ENCODE measurements at regions not wholly inside any gene's neighbourhood (a gene's known extent, or its start where the extent isn't known, plus 50 kb on each side); places are given as distances from the start of the nearest gene placed in this dataset.

GRCh38 chr20:61026173-61026572 is 225.9 kb upstream of the CDH4 start:
- Histone ChIP-seq H3K14ac (ENCODE audit: insufficient read length) (no peak overlapping the region), H3K9me3 (ENCODE audit: insufficient read depth in 2 of 2, low read depth in 1 of 2, low read length in 1 of 2) (peaks cover 13 to 18% of the 10 kb centered on the region in 2 experiments), H3K36me3 (ENCODE audit: control insufficient read depth in 2 of 4, insufficient read depth in 4 of 4, low read length in 3 of 4) (no peaks in the 10 kb centered on the region), H3K27ac (ENCODE audit: low read depth, low read length) (no peak overlapping the region), H2BK12ac (ENCODE audit: low read depth, low read length) (no peak overlapping the region), H2BK20ac (ENCODE audit: low read length) (no peak overlapping the region), H2BK15ac (ENCODE audit: low read length) (no peak overlapping the region), H4K5ac (ENCODE audit: insufficient read length, low read depth, low read length) (no peak overlapping the region), H3K23ac (ENCODE audit: insufficient read length) (no peak overlapping the region), H3K23me2 (ENCODE audit: low read depth, low read length) (no peaks in the 10 kb centered on the region), H4K91ac (replicated peaks; ENCODE audit: insufficient read length, low read length) (no peak overlapping the region), H3K4me3 (ENCODE audit: extremely low read depth in 1 of 4, insufficient read depth in 2 of 4, low read depth in 3 of 4, low read length in 4 of 4) (no peak overlapping the region), H3K56ac (replicated peaks; ENCODE audit: insufficient read length, low read depth, low read length) (no peak overlapping the region), H2BK120ac (replicated peaks; ENCODE audit: low read depth, low read length) (no peak overlapping the region), H3K79me2 (ENCODE audit: control insufficient read depth in 1 of 2, insufficient read depth in 2 of 2, low read length in 2 of 2) (no peaks in the 10 kb centered on the region), H3K18ac (ENCODE audit: extremely low read depth, low read length) (no peak overlapping the region), H3K4me1 (replicated peaks in 1 of 4; ENCODE audit: control insufficient read depth in 3 of 4, insufficient read depth in 4 of 4, low read length in 3 of 4) (no peaks in the 10 kb centered on the region), H3K9ac (replicated peaks in 1 of 4; ENCODE audit: extremely low read depth in 1 of 4, low read depth in 3 of 4, low read length in 3 of 4) (no peak overlapping the region), H2AFZ (ENCODE audit: low read length) (no peak overlapping the region), H3K4me2 (ENCODE audit: insufficient read depth in 1 of 2, low read depth in 2 of 2, low read length in 2 of 2) (no peak overlapping the region), H3K27me3 (replicated peaks in 1 of 4; ENCODE audit: control insufficient read depth in 3 of 4, extremely low read depth in 1 of 4, insufficient read depth in 3 of 4, low read length in 3 of 4) (peaks cover 0 to 6% (median 3%) of the 10 kb centered on the region in 4 experiments; a peak in 5 of 7 replicates), H2BK5ac (ENCODE audit: low read depth, low read length) (no peak overlapping the region), H4K8ac (ENCODE audit: extremely low read depth, insufficient read depth, low read length) (no peak overlapping the region), H3K79me1 (ENCODE audit: low read depth, low read length) (no peaks in the 10 kb centered on the region), H2AK5ac (ENCODE audit: low read depth, low read length) (no peak overlapping the region), H3K4ac (replicated peaks; ENCODE audit: insufficient read length, low read depth, low read length) (no peak overlapping the region), H4K20me1 (replicated peaks in 1 of 2; ENCODE audit: control insufficient read depth in 1 of 2, insufficient read depth in 2 of 2, low read length in 2 of 2) (no peaks in the 10 kb centered on the region)
- DNase-seq (ENCODE audit: low read depth in 1 of 2, low spot score in 2 of 2): no peak
- FAIRE-seq: no peak
- POLR2A ChIA-PET (ENCODE audit: partially characterized antibody): no interaction called here
- CTCF ChIA-PET (ENCODE audit: partially characterized antibody): interaction anchor here (0.6 to 0.8 kb wide), 2 partner anchors 11 to 41 kb away, joined by 3 read pairs; no protein-coding TSS in a partner anchor
- 91% methylated on average over 6 of the region's 6 CpGs; no CpG with 5 or more reads in 1 of the 2 experiments for WGBS, 2 experiments (ENCODE audit: extremely low coverage in 1 of 2, insufficient coverage in 1 of 2, insufficient read length in 1 of 2, insufficient replicate concordance in 2 of 2, low coverage in 1 of 2, low lambda C conversion rate in 2 of 2, missing lambda C conversion rate in 1 of 2)
- no peak for TF ChIP-seq RAD21 (IDR thresholded peaks at IDR 0.05 in 1 of 2, conservative IDR thresholded peaks at IDR 0.05 in 1 of 2; ENCODE audit: low read depth in 2 of 2, low read length in 2 of 2)
- no peak for TF ChIP-seq ASH2L (IDR thresholded peaks at IDR 0.05; ENCODE audit: low read length)
- no peak for TF ChIP-seq EP300 (IDR thresholded peaks at IDR 0.05; ENCODE audit: borderline replicate concordance in 1 of 2, low read depth in 2 of 2, low read length in 2 of 2)
- no peak for TF ChIP-seq CBX5 (IDR thresholded peaks at IDR 0.05; ENCODE audit: low read depth, low read length)
- TF ChIP-seq EGR1 (IDR thresholded peaks at IDR 0.05; ENCODE audit: borderline replicate concordance, low read depth, low read length): no peak
- TF ChIP-seq CHD2 (IDR thresholded peaks at IDR 0.05; ENCODE audit: low read length): no peak
- no peak for TF ChIP-seq BACH1 (IDR thresholded peaks at IDR 0.05; ENCODE audit: low read length)
- no peak for TF ChIP-seq JUN (IDR thresholded peaks at IDR 0.05; ENCODE audit: low read depth, low read length)
- TF ChIP-seq MAFK (IDR thresholded peaks at IDR 0.05; ENCODE audit: low read depth, low read length): no peak
- TF ChIP-seq RXRA (IDR thresholded peaks at IDR 0.05; ENCODE audit: insufficient read depth, low read depth, low read length): no peak
- TF ChIP-seq SIN3A (conservative IDR thresholded peaks at IDR 0.05 in 1 of 2, IDR thresholded peaks at IDR 0.05 in 1 of 2; ENCODE audit: low read depth in 1 of 2, low read length in 2 of 2): no peak
- TF ChIP-seq KDM1A (IDR thresholded peaks at IDR 0.05; ENCODE audit: borderline replicate concordance, low read length): no peak
- TF ChIP-seq CEBPB (IDR thresholded peaks at IDR 0.05; ENCODE audit: low read depth, low read length): no peak
- no peak for TF ChIP-seq SP1 (IDR thresholded peaks at IDR 0.05; ENCODE audit: low read depth, low read length)
- TF ChIP-seq PHF8 (conservative IDR thresholded peaks at IDR 0.05; ENCODE audit: low read depth, low read length): no peak

All from H1 (cell line).